Activated naive CD4-positive, alpha-beta T cell treated with anti-CD3 and anti-CD28 coated beads for 36 hours (primary cell): ENCODE measurements at regions not wholly inside any gene's neighbourhood (a gene's known extent, or its start where the extent isn't known, plus 50 kb on each side); places are given as distances from the start of the nearest gene placed in this dataset.
"Not testable (repeated sequence)": the region's sequence is repeated elsewhere in the genome, so short reads cannot be mapped to it uniquely, and the experiment has no call there.

Source experiments
- CTCF ChIA-PET: fragments of 350-600 bp; sonication (Branson Sonifier 250); formaldehyde crosslinking; loops from one replicate; lab custom pipeline; 2021; ENCODE audit warnings: antibody characterized with exemption; lab: Charles Lee
- DNase-seq: peaks from one replicate; pipeline ENCODE4 v3.0.0-alpha.2; 2020
- H3K27ac Mint-ChIP-seq: one replicate; pipeline ENCODE4 v1.8.0; 2021; ENCODE audit warnings: mild to moderate bottlenecking, mixed read lengths
- H3K27me3 Mint-ChIP-seq: one replicate; pipeline ENCODE4 v1.8.0; 2021; ENCODE audit warnings: low read depth, mixed read lengths
- H3K36me3 Mint-ChIP-seq: one replicate; pipeline ENCODE4 v1.8.0; 2021; ENCODE audit warnings: low read depth, mixed read lengths
- H3K4me1 Mint-ChIP-seq: one replicate; pipeline ENCODE4 v1.8.0; 2021; ENCODE audit warnings: low read depth, mixed read lengths
- H3K4me3 Mint-ChIP-seq: one replicate; pipeline ENCODE4 v1.8.0; 2021; ENCODE audit warnings: mild to moderate bottlenecking, moderate library complexity, mixed read lengths
- H3K9me3 Mint-ChIP-seq: one replicate; pipeline ENCODE4 v1.8.0; 2021; ENCODE audit warnings: mixed read lengths
- intact Hi-C: fragments of 100-400 bp; cut with micrococcal nuclease; formaldehyde crosslinking; loops from one replicate; pipeline ENCODE4 v1.15.1; 2023

GRCh38 chr6:167689751-167690150 lies 137.0 kb upstream of the AFDN start:
- Mint-ChIP-seq H3K4me3 (no peak overlapping the region), H3K9me3 (no peaks in the 10 kb centered on the region), H3K4me1 (no peaks in the 10 kb centered on the region), H3K36me3 (no peaks in the 10 kb centered on the region), H3K27me3 (peaks cover 29% of the 10 kb centered on the region), H3K27ac (no peak overlapping the region)
- DNase-seq: no peak
- CTCF ChIA-PET: no interaction called here
- intact Hi-C loops: no loop called here

GRCh38 chr6:167690167-167690922 lies 136.4 kb upstream of the AFDN start:
- H3K27ac Mint-ChIP-seq, H3K36me3 Mint-ChIP-seq, H3K4me1 Mint-ChIP-seq, H3K9me3 Mint-ChIP-seq, DNase-seq, intact Hi-C loops, H3K4me3 Mint-ChIP-seq, CTCF ChIA-PET: not testable (repeated sequence)
- H3K27me3 Mint-ChIP-seq: peaks cover 23% of the 10 kb centered on the region

DNA sequence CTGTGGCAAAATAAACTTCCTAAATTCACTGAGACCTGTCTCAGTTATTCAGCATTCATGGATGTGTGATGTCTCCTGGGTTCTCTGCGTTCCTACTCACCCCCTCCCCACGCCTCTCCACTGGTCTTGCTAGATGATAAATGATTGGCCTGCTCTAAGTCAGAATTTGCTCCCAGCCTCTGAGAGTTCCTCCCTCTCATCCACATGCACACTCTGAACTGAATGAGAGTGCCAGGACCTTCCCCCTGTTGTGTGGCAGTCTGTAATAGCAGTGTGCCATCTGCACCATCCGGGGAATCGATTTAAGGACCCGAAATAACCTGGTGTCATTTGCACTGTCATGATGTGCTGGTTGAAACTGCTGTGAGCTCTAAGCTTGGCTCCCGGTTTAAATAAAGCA lies 135.8 kb upstream of the AFDN start:
- peaks cover 22% of the 10 kb centered on the region for H3K27me3 Mint-ChIP-seq

DNA sequence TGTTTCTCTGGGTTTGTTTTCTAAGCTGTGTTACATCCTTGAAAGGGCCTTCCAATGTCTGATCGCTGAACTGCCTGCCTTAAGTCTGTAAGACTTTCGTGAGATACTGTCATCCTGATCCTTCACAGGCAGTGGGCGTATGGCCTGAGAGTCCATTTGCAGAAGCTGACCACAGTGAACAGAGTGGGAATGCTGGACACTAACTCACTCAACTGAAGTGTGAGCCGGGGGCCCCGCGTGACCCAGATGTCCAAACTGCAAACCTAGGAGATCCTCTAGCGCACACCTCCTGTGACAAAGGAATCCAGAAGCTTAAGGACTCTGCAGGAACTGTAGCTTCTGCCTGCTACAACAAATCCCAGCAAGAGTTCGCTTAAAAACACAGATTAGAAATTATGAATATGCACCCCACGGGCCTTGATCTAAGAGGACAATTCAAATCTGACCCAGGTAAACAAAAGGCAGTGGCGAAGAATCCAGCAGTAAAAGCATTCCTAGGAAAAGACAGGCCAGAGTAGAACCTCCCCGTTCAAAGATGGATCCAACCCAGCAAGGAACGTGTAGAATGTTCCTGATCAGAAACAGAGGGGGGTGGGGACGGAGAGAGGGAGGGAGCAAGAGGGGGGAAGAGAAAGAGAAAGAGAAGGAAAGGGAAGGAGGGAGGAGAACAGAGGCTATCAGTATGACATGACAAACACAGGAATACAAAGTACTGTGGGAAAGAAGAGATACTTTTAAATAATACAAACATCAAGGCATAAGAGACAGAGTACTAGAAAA lies 135.0 kb upstream of the AFDN start:
- peaks cover 21% of the 10 kb centered on the region for H3K27me3 Mint-ChIP-seq
- DNase-seq: no peak
- no peaks in the 10 kb centered on the region for H3K4me1 Mint-ChIP-seq
- H3K9me3 Mint-ChIP-seq: no peaks in the 10 kb centered on the region
- no peak overlapping the region for H3K4me3 Mint-ChIP-seq
- intact Hi-C loops: no loop called here
- CTCF ChIA-PET: no interaction called here
- no peaks in the 10 kb centered on the region for H3K36me3 Mint-ChIP-seq
- no peak overlapping the region for H3K27ac Mint-ChIP-seq

More for the DNA sequence above, 135.8 kb upstream of the AFDN start:
- Mint-ChIP-seq H3K4me1 (no peaks in the 10 kb centered on the region), H3K27ac (no peak overlapping the region), H3K36me3 (no peaks in the 10 kb centered on the region), H3K9me3 (no peaks in the 10 kb centered on the region), H3K4me3 (no peak overlapping the region)
- CTCF ChIA-PET: no interaction called here
- DNase-seq: no peak
- intact Hi-C loops: no loop called here

GRCh38 chr6:167693478-167693877 lies 133.2 kb upstream of the AFDN start:
- H3K27ac Mint-ChIP-seq, H3K9me3 Mint-ChIP-seq, DNase-seq, CTCF ChIA-PET, H3K4me3 Mint-ChIP-seq, H3K36me3 Mint-ChIP-seq, H3K4me1 Mint-ChIP-seq, intact Hi-C loops: not testable (repeated sequence)
- H3K27me3 Mint-ChIP-seq: peaks cover 18% of the 10 kb centered on the region

DNA sequence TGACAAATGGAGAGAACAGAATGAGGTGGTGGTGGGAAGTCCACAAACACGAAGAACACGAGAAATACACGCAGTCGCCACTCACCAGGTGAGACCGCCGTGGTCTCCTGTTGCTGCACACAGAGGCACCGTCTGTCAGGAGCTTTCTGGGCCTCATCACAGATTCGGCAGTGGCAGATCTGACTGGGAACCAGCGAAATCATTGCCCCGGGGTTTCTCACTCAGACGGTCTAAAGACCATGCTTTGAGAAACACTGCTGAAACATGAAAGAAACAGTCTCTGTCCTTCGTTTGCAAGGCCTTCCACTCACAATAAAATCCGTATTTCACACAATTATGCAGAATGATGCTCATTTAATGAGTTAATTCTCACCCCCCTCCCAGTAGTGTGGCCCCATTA lies 130.9 kb upstream of the AFDN start:
- intact Hi-C loops: loop anchor here (5.0 kb wide), 1 partner anchor 131 kb away; the partner anchor contains the start of gene AFDN
- CTCF ChIA-PET: no interaction called here
- DNase-seq: no peak
- H3K9me3 Mint-ChIP-seq: no peaks in the 10 kb centered on the region
- peaks cover 19% of the 10 kb centered on the region for H3K4me1 Mint-ChIP-seq
- H3K27ac Mint-ChIP-seq: no peak overlapping the region
- peaks cover 7% of the 10 kb centered on the region for H3K27me3 Mint-ChIP-seq
- no peaks in the 10 kb centered on the region for H3K36me3 Mint-ChIP-seq
- H3K4me3 Mint-ChIP-seq: no peak overlapping the region

DNA sequence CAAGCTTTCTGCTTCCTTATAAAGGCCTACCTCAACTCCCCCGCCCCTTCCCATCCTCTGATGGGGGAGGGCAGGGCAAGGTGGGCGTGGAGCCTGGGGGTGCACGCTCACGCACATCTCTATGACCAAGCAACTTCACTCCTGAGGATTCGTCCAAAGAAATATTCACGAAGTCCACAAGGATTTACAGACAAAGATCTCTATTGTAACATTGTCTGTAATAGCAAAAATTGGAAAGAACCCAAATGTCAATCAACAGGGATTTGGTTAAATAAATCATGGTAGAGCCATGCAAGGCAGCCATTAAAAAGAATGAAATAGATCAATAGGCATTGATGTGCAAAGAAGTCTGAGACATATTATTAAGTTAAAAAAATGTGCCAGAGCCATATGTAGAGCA lies 130.4 kb upstream of the AFDN start:
- no peak for DNase-seq
- CTCF ChIA-PET: no interaction called here
- Mint-ChIP-seq H3K9me3 (no peaks in the 10 kb centered on the region), H3K27me3 (peaks cover 4% of the 10 kb centered on the region), H3K27ac (no peak overlapping the region), H3K36me3 (no peaks in the 10 kb centered on the region), H3K4me1 (peaks cover 19% of the 10 kb centered on the region), H3K4me3 (no peak overlapping the region)
- intact Hi-C loops: loop anchor here (5.0 kb wide), 1 partner anchor 131 kb away; the partner anchor contains the start of gene AFDN

DNA sequence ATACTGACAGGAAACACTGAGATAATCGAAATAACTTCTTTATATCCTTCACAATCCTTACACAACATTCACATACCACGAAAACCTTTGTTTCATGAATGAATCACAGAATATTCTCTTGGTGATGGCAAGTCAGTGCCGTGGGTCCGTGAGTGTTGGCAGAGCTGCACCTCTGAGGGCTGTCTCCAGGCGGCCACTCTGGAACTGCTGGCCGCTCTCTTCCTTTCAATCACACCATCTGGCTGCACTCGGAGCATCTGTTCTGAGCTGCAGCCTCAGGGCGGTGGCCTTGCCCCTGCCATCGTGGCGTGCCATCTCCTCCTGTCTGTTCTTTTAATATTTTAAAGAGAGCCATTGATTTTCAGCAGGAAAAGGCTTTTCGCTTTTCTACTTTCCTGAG lies 129.4 kb upstream of the AFDN start:
- no peak overlapping the region for H3K27ac Mint-ChIP-seq
- peaks cover 6% of the 10 kb centered on the region for H3K27me3 Mint-ChIP-seq
- CTCF ChIA-PET: no interaction called here
- H3K4me3 Mint-ChIP-seq: no peak overlapping the region
- no peak for DNase-seq
- peaks cover 19% of the 10 kb centered on the region for H3K4me1 Mint-ChIP-seq
- no peaks in the 10 kb centered on the region for H3K9me3 Mint-ChIP-seq
- intact Hi-C loops: loop anchor here (5.0 kb wide), 1 partner anchor 130 kb away; the partner anchor contains the start of gene AFDN
- H3K36me3 Mint-ChIP-seq: no peaks in the 10 kb centered on the region

DNA sequence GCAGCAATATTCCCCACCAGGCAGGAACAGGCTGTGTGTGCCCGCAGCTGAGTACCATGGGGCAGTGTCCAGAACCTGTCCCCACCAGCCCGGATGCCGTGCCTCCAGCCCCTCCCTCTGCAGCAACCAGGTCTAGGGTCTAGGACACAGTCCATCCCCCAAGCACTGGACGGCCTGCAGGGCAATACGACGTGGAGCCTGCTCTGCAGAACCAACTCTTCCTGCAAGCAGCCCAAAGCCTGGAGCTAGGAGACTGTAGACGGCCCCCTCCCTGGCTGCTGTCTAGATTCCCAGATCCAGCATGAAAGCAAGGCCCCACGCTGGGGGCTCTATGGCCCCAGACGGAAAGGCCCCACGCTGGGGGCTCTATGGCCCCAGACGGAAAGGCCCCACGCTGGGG lies 128.2 kb upstream of the AFDN start:
- Mint-ChIP-seq H3K9me3 (no peaks in the 10 kb centered on the region), H3K4me3 (no peak overlapping the region), H3K4me1 (peaks cover 19% of the 10 kb centered on the region), H3K36me3 (no peaks in the 10 kb centered on the region), H3K27me3 (peaks cover 7% of the 10 kb centered on the region), H3K27ac (no peak overlapping the region)
- intact Hi-C loops: loop anchor here (5.0 kb wide), 1 partner anchor 129 kb away; the partner anchor contains the start of gene AFDN
- no peak for DNase-seq
- CTCF ChIA-PET: no interaction called here

GRCh38 chr6:167699141-167699931 lies 127.4 kb upstream of the AFDN start:
- H3K27ac Mint-ChIP-seq: peak overlapping the region; percentile 92
- peaks cover 19% of the 10 kb centered on the region for H3K4me1 Mint-ChIP-seq
- peak overlapping the region; percentile 61 for H3K4me3 Mint-ChIP-seq
- intact Hi-C loops: loop anchor here (1.0 to 5.0 kb wide), 2 partner anchors 128 to 348 kb away; partner anchors contain the start of gene AFDN
- CTCF ChIA-PET: no interaction called here
- H3K36me3 Mint-ChIP-seq: no peaks in the 10 kb centered on the region
- peak; percentile 87 for DNase-seq
- no peaks in the 10 kb centered on the region for H3K9me3 Mint-ChIP-seq
- peaks cover 8% of the 10 kb centered on the region for H3K27me3 Mint-ChIP-seq

GRCh38 chr6:167700199-167700598 lies 126.5 kb upstream of the AFDN start:
- Mint-ChIP-seq H3K4me1 (peaks cover 23% of the 10 kb centered on the region), H3K27ac (peak overlapping the region; percentile 92), H3K27me3 (peaks cover 10% of the 10 kb centered on the region), H3K4me3 (no peak overlapping the region), H3K36me3 (no peaks in the 10 kb centered on the region), H3K9me3 (no peaks in the 10 kb centered on the region)
- intact Hi-C loops: loop anchor here (10.0 kb wide), 1 partner anchor 1285 kb away; no protein-coding TSS in a partner anchor
- DNase-seq: no peak
- CTCF ChIA-PET: no interaction called here

GRCh38 chr6:167701010-167701409 lies 125.7 kb upstream of the AFDN start:
- peaks cover 13% of the 10 kb centered on the region for H3K27me3 Mint-ChIP-seq
- CTCF ChIA-PET: interaction anchor here (0.6 kb wide), 1 partner anchor 100 kb away, joined by 5 read pairs; no protein-coding TSS in a partner anchor
- intact Hi-C loops: loop anchor here (10.0 kb wide), 1 partner anchor 1286 kb away; no protein-coding TSS in a partner anchor

More at GRCh38 chr6:167701010-167701409, 125.7 kb upstream of the AFDN start:
- Mint-ChIP-seq H3K4me3 (no peak overlapping the region), H3K9me3 (no peaks in the 10 kb centered on the region), H3K27ac (no peak overlapping the region), H3K4me1 (peaks cover 29% of the 10 kb centered on the region), H3K36me3 (no peaks in the 10 kb centered on the region)
- DNase-seq: no peak
